Smooth muscle cell (in vitro differentiated cells): ENCODE measurements at regions not wholly inside any gene's neighbourhood (a gene's known extent, or its start where the extent isn't known, plus 50 kb on each side); places are given as distances from the start of the nearest gene placed in this dataset.

Source experiments
- DNase-seq: peaks from one replicate; lab custom pipeline; 2025; ENCODE audit not compliant: unreplicated experiment; lab: John Stamatoyannopoulos, UW
- H2AFZ ChIP-seq: fragments of 200-600 bp; sonication (generic); 2 replicates; pipeline ENCODE4 v1.6.0; 2016; ENCODE audit warnings: antibody characterized with exemption, low read depth, mild to moderate bottlenecking
- H3F3A ChIP-seq: fragments of 200-600 bp; sonication (generic); 2 replicates; pipeline ENCODE4 v1.6.0; 2017; ENCODE audit warnings: antibody characterized with exemption, low read depth
- H3K27ac ChIP-seq: fragments of 200-600 bp; sonication (generic); 2 replicates; pipeline ENCODE4 v1.5.1; 2016; ENCODE audit warnings: low read depth, mild to moderate bottlenecking
- H3K27me3 ChIP-seq: fragments of 200-600 bp; sonication (generic); 2 replicates; pipeline ENCODE4 v1.6.1; 2016; ENCODE audit warnings: low read depth, mild to moderate bottlenecking
- H3K36me3 ChIP-seq: fragments of 200-600 bp; sonication (generic); 2 replicates; pipeline ENCODE4 v1.5.1; 2016; ENCODE audit warnings: low read depth
- H3K4me1 ChIP-seq: fragments of 200-600 bp; sonication (generic); 2 replicates; pipeline ENCODE4 v1.5.1; 2016; ENCODE audit warnings: low read depth
- H3K4me2 ChIP-seq: fragments of 200-600 bp; sonication (generic); 2 replicates; pipeline ENCODE4 v1.6.0; 2016; ENCODE audit warnings: mild to moderate bottlenecking
- H3K4me3 ChIP-seq: fragments of 200-600 bp; sonication (generic); 2 replicates; pipeline ENCODE4 v1.5.1; 2016; ENCODE audit warnings: mild to moderate bottlenecking
- H3K79me2 ChIP-seq: fragments of 200-600 bp; sonication (generic); 2 replicates; pipeline ENCODE4 v1.6.0; 2016; ENCODE audit warnings: low read depth, mild to moderate bottlenecking
- H3K9ac ChIP-seq: fragments of 200-600 bp; sonication (generic); 2 replicates; pipeline ENCODE4 v1.6.0; 2016; ENCODE audit warnings: low read depth
- H3K9me3 ChIP-seq: fragments of 200-600 bp; sonication (generic); replicated peaks from 2 replicates; pipeline ENCODE4 v1.5.1; 2016; ENCODE audit warnings: low read depth
- H4K20me1 ChIP-seq: fragments of 200-600 bp; sonication (generic); 2 replicates; pipeline ENCODE4 v1.6.0; 2016; ENCODE audit warnings: low read depth
- WGBS: methylation state at CpG from one replicate; pipeline ENCODE4 v1.1.7; 2016; ENCODE audit warnings: low lambda C conversion rate; 5-methylcytosine and 5-hydroxymethylcytosine counted together
- TF ChIP-seq, protein P1 (sequence below): fragments of 200-600 bp; sonication (generic); IDR thresholded peaks from 2 replicates; pipeline ENCODE4 v1.5.1; 2017; ENCODE audit warnings: borderline replicate concordance, mild to moderate bottlenecking, antibody characterized with exemption; ENCODE audit not compliant: insufficient read depth, poor library complexity, severe bottlenecking

- H3K9ac ChIP-seq, result no peak overlapping the region
These were observed 1038.2 kb downstream of the TECRL start for GRCh38 chr4:63371001-63371400.

GRCh38 chr4:63361628-63362027 lies 1047.6 kb downstream of the TECRL start:
- Histone ChIP-seq H3K9ac (no peak overlapping the region), H3K9me3 (no peaks in the 10 kb centered on the region), H4K20me1 (no peaks in the 10 kb centered on the region), H3K4me2 (no peak overlapping the region), H3F3A (no peaks in the 10 kb centered on the region), H3K36me3 (no peaks in the 10 kb centered on the region), H3K27me3 (no peaks in the 10 kb centered on the region), H2AFZ (no peak overlapping the region), H3K4me3 (no peak overlapping the region), H3K79me2 (no peaks in the 10 kb centered on the region), H3K27ac (no peak overlapping the region), H3K4me1 (no peaks in the 10 kb centered on the region)
- WGBS, result 81% methylated on average over 2 of the region's 2 CpGs
- TF ChIP-seq, protein P1, sequence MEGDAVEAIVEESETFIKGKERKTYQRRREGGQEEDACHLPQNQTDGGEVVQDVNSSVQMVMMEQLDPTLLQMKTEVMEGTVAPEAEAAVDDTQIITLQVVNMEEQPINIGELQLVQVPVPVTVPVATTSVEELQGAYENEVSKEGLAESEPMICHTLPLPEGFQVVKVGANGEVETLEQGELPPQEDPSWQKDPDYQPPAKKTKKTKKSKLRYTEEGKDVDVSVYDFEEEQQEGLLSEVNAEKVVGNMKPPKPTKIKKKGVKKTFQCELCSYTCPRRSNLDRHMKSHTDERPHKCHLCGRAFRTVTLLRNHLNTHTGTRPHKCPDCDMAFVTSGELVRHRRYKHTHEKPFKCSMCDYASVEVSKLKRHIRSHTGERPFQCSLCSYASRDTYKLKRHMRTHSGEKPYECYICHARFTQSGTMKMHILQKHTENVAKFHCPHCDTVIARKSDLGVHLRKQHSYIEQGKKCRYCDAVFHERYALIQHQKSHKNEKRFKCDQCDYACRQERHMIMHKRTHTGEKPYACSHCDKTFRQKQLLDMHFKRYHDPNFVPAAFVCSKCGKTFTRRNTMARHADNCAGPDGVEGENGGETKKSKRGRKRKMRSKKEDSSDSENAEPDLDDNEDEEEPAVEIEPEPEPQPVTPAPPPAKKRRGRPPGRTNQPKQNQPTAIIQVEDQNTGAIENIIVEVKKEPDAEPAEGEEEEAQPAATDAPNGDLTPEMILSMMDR, result no peak
- DNase-seq, result no peak

More at GRCh38 chr4:63371001-63371400, 1038.2 kb downstream of the TECRL start:
- H3K36me3 ChIP-seq, result no peaks in the 10 kb centered on the region
- no peak overlapping the region for H3K27ac ChIP-seq
- H3K79me2 ChIP-seq, result no peaks in the 10 kb centered on the region
- no peaks in the 10 kb centered on the region for H3K27me3 ChIP-seq
- peak overlapping the region; percentile 33 for H2AFZ ChIP-seq
- no peak for DNase-seq
- no peak overlapping the region for H3K4me2 ChIP-seq
- H4K20me1 ChIP-seq, result no peaks in the 10 kb centered on the region
- no peaks in the 10 kb centered on the region for H3K4me1 ChIP-seq
- H3K4me3 ChIP-seq, result no peak overlapping the region
- H3K9me3 ChIP-seq, result no peaks in the 10 kb centered on the region
- TF ChIP-seq, protein P1, result no peak
- H3F3A ChIP-seq, result no peaks in the 10 kb centered on the region

GRCh38 chr4:63361066-63361465 lies 1048.2 kb downstream of the TECRL start:
- 87% methylated on average over 3 of the region's 3 CpGs for WGBS
- Histone ChIP-seq H3K27ac (no peak overlapping the region), H2AFZ (no peak overlapping the region), H3K27me3 (no peaks in the 10 kb centered on the region), H3K9ac (no peak overlapping the region), H3K9me3 (no peaks in the 10 kb centered on the region), H3K4me1 (no peaks in the 10 kb centered on the region), H3K36me3 (no peaks in the 10 kb centered on the region), H3K4me3 (no peak overlapping the region), H3K4me2 (no peak overlapping the region), H3F3A (no peaks in the 10 kb centered on the region), H4K20me1 (no peaks in the 10 kb centered on the region), H3K79me2 (no peaks in the 10 kb centered on the region)
- TF ChIP-seq, protein P1, result no peak
- DNase-seq, result no peak

- no peaks in the 10 kb centered on the region for H3K27me3 ChIP-seq
- H3K4me3 ChIP-seq, result no peak overlapping the region
- no peaks in the 10 kb centered on the region for H3K36me3 ChIP-seq
- 93% methylated on average over 21 of the region's 21 CpGs for WGBS
- no peak overlapping the region for H3K9ac ChIP-seq
- H2AFZ ChIP-seq, result no peak overlapping the region
- TF ChIP-seq, protein P1, result no peak
- no peaks in the 10 kb centered on the region for H3K4me1 ChIP-seq
- H4K20me1 ChIP-seq, result no peaks in the 10 kb centered on the region
- no peak overlapping the region for H3K27ac ChIP-seq
- no peak for DNase-seq
- H3K4me2 ChIP-seq, result no peak overlapping the region
- H3K9me3 ChIP-seq, result no peaks in the 10 kb centered on the region
- H3K79me2 ChIP-seq, result no peaks in the 10 kb centered on the region
- no peaks in the 10 kb centered on the region for H3F3A ChIP-seq
These were observed 1059.6 kb downstream of the TECRL start for GRCh38 chr4:63349674-63350025.
